Liver (tissue), 8 donors: ENCODE measurements at regions not wholly inside any gene's neighbourhood (a gene's known extent, or its start where the extent isn't known, plus 50 kb on each side); places are given as distances from the start of the nearest gene placed in this dataset.
A peak's percentile ranks its signal among the peaks of the same experiment; 100 is the strongest.

ENCODE experiments used
- DNase-seq: peaks from one replicate; pipeline ENCODE4 v3.0.0-alpha.2; 2017; ENCODE audit warnings: low spot score
- H3K27ac ChIP-seq, 2 donors: one replicate each; pipeline ENCODE4 v1.7.0; 2013; ENCODE audit warnings: inconsistent platforms in 2 of 2, low read length in 2 of 2, control low read depth in 1 of 2, low read depth in 1 of 2, mild to moderate bottlenecking in 1 of 2
- H3K27me3 ChIP-seq, 4 donors: one replicate each; pipeline versions ENCODE4 v1.6.1 to v1.7.0; 2013; ENCODE audit warnings: low read length in 3 of 4, inconsistent platforms in 1 of 4, mild to moderate bottlenecking in 1 of 4, moderate library complexity in 1 of 4; ENCODE audit not compliant: control insufficient read depth in 4 of 4, insufficient read depth in 4 of 4
- H3K36me3 ChIP-seq, 4 donors: one replicate each; pipeline versions ENCODE4 v1.6.1 to v1.7.0; 2013; ENCODE audit warnings: low read length in 3 of 4, mild to moderate bottlenecking in 3 of 4, low read depth in 1 of 4, moderate library complexity in 1 of 4; ENCODE audit not compliant: control insufficient read depth in 4 of 4, insufficient read depth in 3 of 4
- H3K4me1 ChIP-seq, 4 donors: one replicate each; pipeline versions ENCODE4 v1.6.1 to v1.7.0; 2013; ENCODE audit warnings: low read length in 3 of 4, mild to moderate bottlenecking in 3 of 4, moderate library complexity in 1 of 4; ENCODE audit not compliant: control insufficient read depth in 4 of 4, insufficient read depth in 4 of 4
- H3K4me3 ChIP-seq, 3 donors: one replicate each; pipeline versions ENCODE4 v1.6.1 to v1.7.0; 2013; ENCODE audit warnings: low read length in 3 of 3, control low read depth in 1 of 3, low read depth in 1 of 3, mild to moderate bottlenecking in 1 of 3
- H3K9ac ChIP-seq, 2 donors: one replicate each; pipeline ENCODE4 v1.7.0; 2013; ENCODE audit warnings: low read length in 2 of 2, mild to moderate bottlenecking in 2 of 2, moderate library complexity in 2 of 2, control low read depth in 1 of 2, low read depth in 1 of 2
- H3K9me3 ChIP-seq, 4 donors: one replicate each; pipeline versions ENCODE4 v1.6.1 to v1.7.0; 2013; ENCODE audit warnings: low read length in 3 of 4; ENCODE audit not compliant: control insufficient read depth in 4 of 4
- ATF3 ChIP-seq: IDR thresholded peaks from 2 replicates; pipeline ENCODE4 v1.6.1; 2016; ENCODE audit warnings: antibody characterized with exemption
- EGR1 ChIP-seq, 2 donors: IDR thresholded peaks; 2 replicates each; pipeline ENCODE4 v1.6.1; 2016 to 2018; ENCODE audit warnings: antibody characterized with exemption in 2 of 2, low read depth in 2 of 2
- FOXA1 ChIP-seq: IDR thresholded peaks from 2 replicates; pipeline ENCODE4 v1.6.1; 2016; ENCODE audit warnings: antibody characterized with exemption
- FOXA2 ChIP-seq: IDR thresholded peaks from 2 replicates; pipeline ENCODE4 v1.6.1; 2016; ENCODE audit warnings: antibody characterized with exemption
- GABPA ChIP-seq, 2 donors: IDR thresholded peaks in 1 of 2; conservative IDR thresholded peaks in 1 of 2; 2 replicates each; pipeline ENCODE4 v1.6.1; 2016; ENCODE audit warnings: antibody characterized with exemption in 2 of 2, mild to moderate bottlenecking in 1 of 2, moderate library complexity in 1 of 2
- HNF4A ChIP-seq, 2 donors: conservative IDR thresholded peaks; 2 replicates each; pipeline ENCODE4 v1.6.1; 2016; ENCODE audit warnings: antibody characterized with exemption in 2 of 2, mild to moderate bottlenecking in 2 of 2
- HNF4G ChIP-seq: IDR thresholded peaks from 2 replicates; pipeline ENCODE4 v1.6.1; 2016; ENCODE audit warnings: antibody characterized with exemption
- JUND ChIP-seq, 2 donors: IDR thresholded peaks; 2 replicates each; pipeline ENCODE4 v1.6.1; 2016; ENCODE audit warnings: antibody characterized with exemption in 2 of 2
- NR2F2 ChIP-seq: IDR thresholded peaks from 2 replicates; pipeline ENCODE4 v1.6.1; 2016; ENCODE audit warnings: antibody characterized with exemption
- RAD21 ChIP-seq, 2 donors: IDR thresholded peaks; 2 replicates each; pipeline ENCODE4 v1.6.1; 2016; ENCODE audit warnings: antibody characterized with exemption in 2 of 2, mild to moderate bottlenecking in 2 of 2
- RXRA ChIP-seq, 2 donors: IDR thresholded peaks; 2 replicates each; pipeline ENCODE4 v1.6.1; 2017 to 2018; ENCODE audit warnings: antibody characterized with exemption in 2 of 2, mild to moderate bottlenecking in 1 of 2
- SP1 ChIP-seq: IDR thresholded peaks from 2 replicates; pipeline ENCODE4 v1.6.1; 2018; ENCODE audit warnings: antibody characterized with exemption, mild to moderate bottlenecking
- TAF1 ChIP-seq: conservative IDR thresholded peaks from 2 replicates; pipeline ENCODE4 v1.6.1; 2016; ENCODE audit warnings: antibody characterized with exemption, mild to moderate bottlenecking
- YY1 ChIP-seq: IDR thresholded peaks from 2 replicates; pipeline ENCODE4 v1.6.1; 2016; ENCODE audit warnings: antibody characterized with exemption, mild to moderate bottlenecking
- ZBTB33 ChIP-seq: IDR thresholded peaks from 2 replicates; pipeline ENCODE4 v1.6.1; 2016; ENCODE audit warnings: antibody characterized with exemption
- whole genome bisulfite sequencing: extraction: QIAGEN DNeasy Blood & Tissue Kit; methylation state at CpG from one replicate; pipeline ENCODE4 v1.1.7; 2013; 5-methylcytosine and 5-hydroxymethylcytosine counted together
- TF ChIP-seq, protein P1 (sequence below): IDR thresholded peaks from 2 replicates; pipeline ENCODE4 v1.6.1; 2016; ENCODE audit warnings: antibody characterized with exemption
- TF ChIP-seq, protein P2 (sequence below): fragments of 150-350 bp; IDR thresholded peaks from 2 replicates; pipeline ENCODE4 v1.5.1; 2017; ENCODE audit warnings: improper control_type of control experiment, low read depth, low read length; ENCODE audit not compliant: missing input control
- donor health status: healthy.
- donor health status: healthy.
- donor health status: healthy.
- donor health status: healthy.
- donor health status: healthy.

DNA sequence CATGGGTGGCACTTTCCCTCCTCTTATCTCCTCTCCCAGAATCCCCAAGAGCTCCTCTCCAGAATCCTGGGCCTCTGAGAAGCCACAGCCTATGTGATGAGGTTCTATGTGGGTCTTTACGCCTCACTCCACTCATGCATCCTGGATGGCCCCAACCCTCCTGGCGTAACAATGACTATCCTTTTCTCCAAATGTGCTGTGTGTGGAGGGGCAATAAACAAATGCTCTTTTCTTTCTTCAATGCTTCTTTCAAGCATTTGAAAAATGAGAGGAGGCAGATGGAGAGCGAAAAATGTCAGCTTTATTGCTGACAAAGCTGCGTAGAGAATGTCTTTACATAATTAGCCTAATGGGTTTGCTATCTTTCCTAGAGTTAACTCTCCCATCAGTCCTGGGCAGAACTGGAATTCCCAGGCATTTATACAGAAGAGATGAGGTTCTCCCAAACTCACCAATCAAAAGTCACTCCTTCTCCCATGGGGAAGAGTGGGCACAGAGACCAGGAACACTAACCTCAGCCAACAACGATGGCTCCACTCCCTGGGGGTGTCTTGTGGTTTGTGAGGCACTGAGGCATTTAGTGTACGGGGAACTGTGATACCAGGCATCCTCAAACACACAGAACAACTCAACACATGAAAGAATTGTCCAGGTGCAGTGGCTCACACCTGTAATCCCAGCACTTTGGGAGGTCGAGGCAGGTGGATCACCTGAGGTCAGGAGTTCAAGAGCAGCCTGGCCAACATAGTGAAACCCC lies 118.9 kb upstream of the SLC34A2 start:
- Histone ChIP-seq H3K36me3 (no peaks in the 10 kb centered on the region), H3K9ac (no peak overlapping the region), H3K27ac (no peak overlapping the region), H3K4me1 (no peaks in the 10 kb centered on the region), H3K4me3 (no peak overlapping the region), H3K9me3 (peaks cover 0 to 1% (median 0%) of the 10 kb centered on the region in 4 donors), H3K27me3 (no peaks in the 10 kb centered on the region)
- TF ChIP-seq ATF3 (no peak), GABPA (IDR thresholded peaks at IDR 0.05 in 1 of 2, conservative IDR thresholded peaks at IDR 0.05 in 1 of 2) (no peak), SP1 (no peak)
- no peak for DNase-seq
- WGBS: 86% methylated on average over 7 of the region's 7 CpGs

DNA sequence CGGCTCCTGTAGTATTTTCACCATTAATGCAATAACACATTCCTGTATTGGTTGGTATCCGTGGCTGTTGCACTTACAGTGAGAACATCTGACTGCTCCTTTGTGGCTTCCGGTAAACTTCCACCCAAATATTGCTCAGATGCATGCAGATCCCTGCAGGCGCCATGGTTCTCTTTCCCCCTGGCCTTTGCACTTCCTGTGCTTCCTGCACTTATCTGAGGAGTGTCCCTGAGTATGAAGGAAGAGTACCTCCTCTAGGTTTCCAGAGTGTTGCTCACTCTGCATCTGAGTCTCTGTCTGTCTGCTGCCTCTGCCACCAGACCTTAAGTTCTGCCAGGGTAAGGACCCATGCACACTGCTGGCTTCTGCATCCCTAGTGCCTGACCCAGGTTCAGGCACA lies 117.2 kb upstream of the SLC34A2 start:
- Histone ChIP-seq H3K9me3 (peaks cover 0 to 1% (median 0%) of the 10 kb centered on the region in 4 donors), H3K36me3 (no peaks in the 10 kb centered on the region), H3K27ac (no peak overlapping the region), H3K4me1 (no peaks in the 10 kb centered on the region), H3K27me3 (no peaks in the 10 kb centered on the region), H3K4me3 (no peak overlapping the region), H3K9ac (no peak overlapping the region)
- no peak for DNase-seq
- 84% methylated on average over 4 of the region's 4 CpGs for WGBS
- TF ChIP-seq HNF4G: no peak
- TF ChIP-seq JUND (IDR thresholded peaks at IDR 0.05): no peak
- TF ChIP-seq NR2F2: peak; percentile 74
- peak in 1 of 2 donors; percentile 7 for TF ChIP-seq RAD21 (IDR thresholded peaks at IDR 0.05)

DNA sequence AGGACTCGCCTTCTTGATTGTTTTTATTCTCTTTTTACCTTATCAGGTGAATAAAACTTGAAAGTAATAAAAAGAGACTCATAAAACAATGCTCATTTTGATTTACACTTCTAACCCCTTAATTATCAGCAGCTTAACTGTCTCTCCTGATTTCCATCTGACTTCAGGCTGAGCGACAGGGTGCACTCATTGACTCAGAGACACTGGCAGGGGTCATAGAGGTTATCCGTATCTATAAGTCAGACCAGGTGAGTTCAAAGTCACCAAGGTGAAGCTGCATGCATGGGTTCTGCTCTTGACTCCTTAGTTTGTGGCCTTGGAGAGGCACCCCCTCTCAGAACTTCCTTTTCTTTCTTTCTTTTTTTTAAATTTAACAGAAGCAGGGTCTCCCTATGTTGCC lies 116.4 kb upstream of the SLC34A2 start:
- WGBS: 74% methylated on average over 3 of the region's 3 CpGs
- TF ChIP-seq JUND (IDR thresholded peaks at IDR 0.05): no peak
- no peak for TF ChIP-seq RXRA (IDR thresholded peaks at IDR 0.05)
- no peak for TF ChIP-seq RAD21 (IDR thresholded peaks at IDR 0.05)
- no peak for TF ChIP-seq FOXA1

GRCh38 chr4:25540734-25541133 lies 114.9 kb upstream of the SLC34A2 start:
- no peak overlapping the region for H3K9ac ChIP-seq
- DNase-seq: no peak
- no peak for TF ChIP-seq FOXA1
- no peak for TF ChIP-seq FOXA2
- no peak for TF ChIP-seq GABPA (IDR thresholded peaks at IDR 0.05 in 1 of 2, conservative IDR thresholded peaks at IDR 0.05 in 1 of 2)
- TF ChIP-seq TAF1: no peak
- TF ChIP-seq EGR1 (IDR thresholded peaks at IDR 0.05; ENCODE audit: low read depth in 2 of 2): no peak
- no peak for TF ChIP-seq ZBTB33
- TF ChIP-seq, protein P1, sequence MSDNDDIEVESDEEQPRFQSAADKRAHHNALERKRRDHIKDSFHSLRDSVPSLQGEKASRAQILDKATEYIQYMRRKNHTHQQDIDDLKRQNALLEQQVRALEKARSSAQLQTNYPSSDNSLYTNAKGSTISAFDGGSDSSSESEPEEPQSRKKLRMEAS: no peak
- TF ChIP-seq SP1: no peak
- TF ChIP-seq JUND (IDR thresholded peaks at IDR 0.05): no peak
- TF ChIP-seq, protein P2, sequence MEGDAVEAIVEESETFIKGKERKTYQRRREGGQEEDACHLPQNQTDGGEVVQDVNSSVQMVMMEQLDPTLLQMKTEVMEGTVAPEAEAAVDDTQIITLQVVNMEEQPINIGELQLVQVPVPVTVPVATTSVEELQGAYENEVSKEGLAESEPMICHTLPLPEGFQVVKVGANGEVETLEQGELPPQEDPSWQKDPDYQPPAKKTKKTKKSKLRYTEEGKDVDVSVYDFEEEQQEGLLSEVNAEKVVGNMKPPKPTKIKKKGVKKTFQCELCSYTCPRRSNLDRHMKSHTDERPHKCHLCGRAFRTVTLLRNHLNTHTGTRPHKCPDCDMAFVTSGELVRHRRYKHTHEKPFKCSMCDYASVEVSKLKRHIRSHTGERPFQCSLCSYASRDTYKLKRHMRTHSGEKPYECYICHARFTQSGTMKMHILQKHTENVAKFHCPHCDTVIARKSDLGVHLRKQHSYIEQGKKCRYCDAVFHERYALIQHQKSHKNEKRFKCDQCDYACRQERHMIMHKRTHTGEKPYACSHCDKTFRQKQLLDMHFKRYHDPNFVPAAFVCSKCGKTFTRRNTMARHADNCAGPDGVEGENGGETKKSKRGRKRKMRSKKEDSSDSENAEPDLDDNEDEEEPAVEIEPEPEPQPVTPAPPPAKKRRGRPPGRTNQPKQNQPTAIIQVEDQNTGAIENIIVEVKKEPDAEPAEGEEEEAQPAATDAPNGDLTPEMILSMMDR: no peak
- no peak for TF ChIP-seq HNF4G
- TF ChIP-seq YY1: no peak
- no peak for TF ChIP-seq HNF4A (conservative IDR thresholded peaks at IDR 0.05)
- no peak for TF ChIP-seq NR2F2
- no peak for TF ChIP-seq ATF3
- TF ChIP-seq RAD21 (IDR thresholded peaks at IDR 0.05): no peak
- TF ChIP-seq RXRA (IDR thresholded peaks at IDR 0.05): no peak

More for the DNA sequence above, 116.4 kb upstream of the SLC34A2 start:
- H3K36me3 ChIP-seq: no peaks in the 10 kb centered on the region
- H3K9ac ChIP-seq: no peak overlapping the region
- H3K4me3 ChIP-seq: no peak overlapping the region
- no peaks in the 10 kb centered on the region for H3K4me1 ChIP-seq
- H3K27ac ChIP-seq: no peak overlapping the region
- no peaks in the 10 kb centered on the region for H3K27me3 ChIP-seq
- DNase-seq: no peak
- peaks cover 0 to 1% (median 0%) of the 10 kb centered on the region in 4 donors for H3K9me3 ChIP-seq

More at GRCh38 chr4:25540734-25541133, 114.9 kb upstream of the SLC34A2 start:
- Histone ChIP-seq H3K36me3 (no peaks in the 10 kb centered on the region), H3K4me1 (no peaks in the 10 kb centered on the region), H3K4me3 (no peak overlapping the region), H3K27me3 (no peaks in the 10 kb centered on the region), H3K27ac (no peak overlapping the region), H3K9me3 (no peaks in the 10 kb centered on the region)
- 78% methylated on average over 2 of the region's 2 CpGs for WGBS
